WERI-Rb-1 (cell line): ENCODE measurements at regions not wholly inside any gene's neighbourhood (a gene's known extent, or its start where the extent isn't known, plus 50 kb on each side); places are given as distances from the start of the nearest gene placed in this dataset.

Experiments
- DNase-seq: peaks from one replicate; pipeline ENCODE4 v3.0.0-alpha.2; 2020
- H3K27ac ChIP-seq: fragments of 250-450 bp; sonication (Bioruptor Pico); 2 replicates; pipeline ENCODE4 v1.5.1; 2020; ENCODE audit warnings: mild to moderate bottlenecking, moderate library complexity
- H3K27me3 ChIP-seq: fragments of 250-450 bp; sonication (Bioruptor Pico); 2 replicates; pipeline ENCODE4 v1.5.1; 2021; ENCODE audit warnings: mild to moderate bottlenecking, low read depth, moderate library complexity; ENCODE audit not compliant: insufficient read depth, severe bottlenecking
- H3K36me3 ChIP-seq: fragments of 250-450 bp; sonication (Bioruptor Pico); 2 replicates; pipeline ENCODE4 v1.5.1; 2020; ENCODE audit warnings: mild to moderate bottlenecking, moderate library complexity
- H3K4me3 ChIP-seq: 2 replicates; pipeline ENCODE4 v1.5.1; 2011; ENCODE audit warnings: low read depth, mild to moderate bottlenecking, control low read depth, low read length
- H3K9me3 ChIP-seq: fragments of 250-450 bp; sonication (Bioruptor Pico); 2 replicates; pipeline ENCODE4 v1.5.1; 2021; ENCODE audit warnings: mild to moderate bottlenecking, moderate library complexity; ENCODE audit not compliant: severe bottlenecking
- CTCF ChIP-seq: IDR thresholded peaks from 2 replicates; pipeline ENCODE4 v1.5.1; 2011; ENCODE audit warnings: low read depth, mild to moderate bottlenecking, control low read depth, inconsistent platforms, low read length

- H3K4me3 ChIP-seq = no peak overlapping the region
- TF ChIP-seq CTCF = no peak
- no peaks in the 10 kb centered on the region for H3K27me3 ChIP-seq
- H3K36me3 ChIP-seq = no peaks in the 10 kb centered on the region
- H3K27ac ChIP-seq = no peak overlapping the region
- peaks cover 4% of the 10 kb centered on the region for H3K9me3 ChIP-seq
- no peak for DNase-seq
These were observed 91.8 kb upstream of the CXCL14 start for GRCh38 chr5:135670588-135670987.

GRCh38 chr5:135669416-135669815 is 90.6 kb upstream of the CXCL14 start:
- DNase-seq = peak; percentile 65
- Histone ChIP-seq H3K27me3 (no peaks in the 10 kb centered on the region), H3K4me3 (no peak overlapping the region), H3K9me3 (no peaks in the 10 kb centered on the region), H3K36me3 (no peaks in the 10 kb centered on the region), H3K27ac (no peak overlapping the region)
- no peak for TF ChIP-seq CTCF

GRCh38 chr5:135667673-135668072 is 88.9 kb upstream of the CXCL14 start:
- Histone ChIP-seq H3K27ac (no peak overlapping the region), H3K27me3 (peaks cover 2% of the 10 kb centered on the region), H3K36me3 (no peaks in the 10 kb centered on the region), H3K9me3 (no peaks in the 10 kb centered on the region), H3K4me3 (no peak overlapping the region)
- TF ChIP-seq CTCF = no peak
- DNase-seq = no peak

GRCh38 chr5:135667204-135667603 is 88.4 kb upstream of the CXCL14 start:
- no peaks in the 10 kb centered on the region for H3K9me3 ChIP-seq
- peaks cover 6% of the 10 kb centered on the region for H3K27me3 ChIP-seq
- no peak for DNase-seq
- H3K36me3 ChIP-seq = no peaks in the 10 kb centered on the region
- no peak for TF ChIP-seq CTCF
- no peak overlapping the region for H3K27ac ChIP-seq
- H3K4me3 ChIP-seq = no peak overlapping the region

- peaks cover 3% of the 10 kb centered on the region for H3K9me3 ChIP-seq
- H3K36me3 ChIP-seq = no peaks in the 10 kb centered on the region
- no peak overlapping the region for H3K27ac ChIP-seq
- no peak for DNase-seq
- H3K27me3 ChIP-seq = peaks cover 23% of the 10 kb centered on the region
- H3K4me3 ChIP-seq = no peak overlapping the region
- TF ChIP-seq CTCF = no peak
These were observed 83.9 kb upstream of the CXCL14 start for GRCh38 chr5:135662683-135663082.

- H3K9me3 ChIP-seq = peaks cover 3% of the 10 kb centered on the region
- no peaks in the 10 kb centered on the region for H3K36me3 ChIP-seq
- no peak for TF ChIP-seq CTCF
- no peak overlapping the region for H3K27ac ChIP-seq
- H3K4me3 ChIP-seq = no peak overlapping the region
- peaks cover 29% of the 10 kb centered on the region for H3K27me3 ChIP-seq
- no peak for DNase-seq
These were observed 83.3 kb upstream of the CXCL14 start for GRCh38 chr5:135662061-135662481.
